Activated CD4-positive, alpha-beta memory T cell treated with anti-CD3 and anti-CD28 coated beads, Interleukin-2, amount 10 ng/mL, durations not matched to agents 7 days and 5 days (primary cell): ENCODE measurements at regions not wholly inside any gene's neighbourhood (a gene's known extent, or its start where the extent isn't known, plus 50 kb on each side); places are given as distances from the start of the nearest gene placed in this dataset.

Experiments used
- CTCF ChIA-PET: fragments of 350-600 bp; sonication (Branson Sonifier 250); formaldehyde crosslinking; loops from one replicate; lab custom pipeline; 2021; ENCODE audit warnings: antibody characterized with exemption, inconsistent platforms; lab: Charles Lee
- POLR2A ChIA-PET: fragments of 350-600 bp; sonication (Branson Sonifier 250); formaldehyde crosslinking; loops from one replicate; lab custom pipeline; 2021; ENCODE audit warnings: antibody characterized with exemption; lab: Charles Lee
- DNase-seq: peaks from one replicate; pipeline ENCODE4 v3.0.0-alpha.2; 2020
- H3K27ac Mint-ChIP-seq: one replicate; pipeline ENCODE4 v1.8.0; 2021; ENCODE audit warnings: mild to moderate bottlenecking, mixed read lengths
- H3K27me3 Mint-ChIP-seq: one replicate; pipeline ENCODE4 v1.8.0; 2021; ENCODE audit warnings: mixed read lengths
- H3K36me3 Mint-ChIP-seq: one replicate; pipeline ENCODE4 v1.8.0; 2021; ENCODE audit warnings: low read depth, mixed read lengths
- H3K4me1 Mint-ChIP-seq: one replicate; pipeline ENCODE4 v1.8.0; 2021; ENCODE audit warnings: mixed read lengths
- H3K4me3 Mint-ChIP-seq: one replicate; pipeline ENCODE4 v1.8.0; 2021; ENCODE audit warnings: mild to moderate bottlenecking, mixed read lengths
- H3K9me3 Mint-ChIP-seq: one replicate; pipeline ENCODE4 v1.8.0; 2021; ENCODE audit warnings: mixed read lengths

- H3K27ac Mint-ChIP-seq = no peak overlapping the region
- no peak overlapping the region for H3K4me3 Mint-ChIP-seq
- no peaks in the 10 kb centered on the region for H3K36me3 Mint-ChIP-seq
- no peak for DNase-seq
- peaks cover 2% of the 10 kb centered on the region for H3K27me3 Mint-ChIP-seq
- ChIA-PET POLR2A (no interaction called here), CTCF (no interaction called here)
- H3K4me1 Mint-ChIP-seq = peaks cover 2% of the 10 kb centered on the region
- no peaks in the 10 kb centered on the region for H3K9me3 Mint-ChIP-seq
Observed at GRCh38 chr10:124182088-124182541, 88.7 kb upstream of the CHST15 start.

- DNase-seq = no peak
Observed at GRCh38 chr10:124181656-124182055, 88.3 kb upstream of the CHST15 start.

DNA sequence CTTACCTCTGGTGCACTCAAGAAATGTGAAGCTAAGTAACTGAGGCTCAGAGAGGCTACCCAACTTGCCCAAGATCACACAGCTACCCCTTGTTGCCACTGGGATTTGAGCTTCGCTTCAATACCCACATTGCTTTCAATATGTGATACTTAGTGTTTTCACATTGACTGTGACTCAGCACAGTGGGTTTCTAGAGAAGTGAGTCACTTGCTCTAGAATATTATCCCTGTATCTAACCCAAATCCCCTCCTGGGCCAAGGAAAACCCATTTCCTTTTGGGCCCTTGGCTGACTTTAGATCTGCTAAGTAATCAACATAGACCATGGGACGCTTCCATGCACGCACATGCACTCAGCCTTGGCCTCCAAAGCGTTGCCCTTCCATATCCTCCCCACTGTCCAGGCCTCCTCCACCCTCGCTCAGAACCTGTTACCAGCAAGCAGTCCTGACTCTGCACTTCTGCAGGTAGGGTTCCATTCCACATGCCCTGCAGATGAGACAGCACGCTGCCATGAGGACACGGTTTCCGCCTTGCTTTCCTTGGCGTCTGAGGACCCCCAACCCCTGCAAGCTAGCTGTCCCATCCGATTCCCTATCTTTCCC lies 87.7 kb upstream of the CHST15 start:
- CTCF ChIA-PET = no interaction called here
- peaks cover 4% of the 10 kb centered on the region for H3K4me1 Mint-ChIP-seq
- POLR2A ChIA-PET = no interaction called here
- peaks cover 5% of the 10 kb centered on the region for H3K27me3 Mint-ChIP-seq
- H3K4me3 Mint-ChIP-seq = no peak overlapping the region
- no peak overlapping the region for H3K27ac Mint-ChIP-seq
- DNase-seq = peak; percentile 14
- H3K36me3 Mint-ChIP-seq = no peaks in the 10 kb centered on the region
- H3K9me3 Mint-ChIP-seq = no peaks in the 10 kb centered on the region

More at GRCh38 chr10:124181656-124182055, 88.3 kb upstream of the CHST15 start:
- Mint-ChIP-seq H3K4me1 (peaks cover 2% of the 10 kb centered on the region), H3K4me3 (no peak overlapping the region), H3K36me3 (no peaks in the 10 kb centered on the region), H3K27ac (no peak overlapping the region), H3K9me3 (no peaks in the 10 kb centered on the region), H3K27me3 (peaks cover 4% of the 10 kb centered on the region)
- CTCF ChIA-PET = no interaction called here
- POLR2A ChIA-PET = no interaction called here

DNA sequence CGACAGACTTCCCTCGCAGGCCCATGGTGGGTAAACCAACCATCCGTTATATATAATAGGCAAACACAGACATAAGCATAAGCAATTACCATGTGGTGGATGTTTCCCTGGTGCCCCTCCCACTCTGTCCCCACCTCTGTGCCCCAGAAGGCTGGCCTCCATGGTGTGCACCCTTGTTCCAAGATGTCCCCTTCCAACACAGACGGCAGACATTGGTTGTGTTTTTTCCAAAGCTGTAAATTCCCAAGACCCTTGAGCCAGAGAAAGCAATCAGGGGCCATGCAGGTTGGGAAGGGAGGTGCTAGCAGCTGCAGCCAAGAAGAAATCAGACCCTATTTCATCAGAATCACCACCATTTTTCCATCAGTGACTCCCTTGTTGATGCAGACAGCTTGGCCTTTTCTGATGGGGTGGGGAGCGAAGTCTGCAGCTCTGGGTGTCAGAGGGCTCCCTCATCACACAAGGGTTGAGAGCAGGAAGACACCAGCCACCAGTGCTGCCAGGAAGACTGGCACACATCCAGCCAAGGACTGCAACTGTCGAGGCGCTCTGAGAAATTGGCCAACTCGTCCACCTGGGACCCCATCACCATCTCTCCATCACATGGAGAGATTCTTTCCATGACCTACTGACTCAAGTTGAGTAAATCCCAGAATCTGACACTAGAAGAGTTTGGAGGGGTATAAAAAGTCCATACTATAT lies 86.8 kb upstream of the CHST15 start:
- peaks cover 9% of the 10 kb centered on the region for H3K27me3 Mint-ChIP-seq
- H3K4me1 Mint-ChIP-seq = peaks cover 7% of the 10 kb centered on the region
- CTCF ChIA-PET = no interaction called here
- no peaks in the 10 kb centered on the region for H3K9me3 Mint-ChIP-seq
- POLR2A ChIA-PET = no interaction called here
- H3K4me3 Mint-ChIP-seq = no peak overlapping the region
- H3K36me3 Mint-ChIP-seq = no peaks in the 10 kb centered on the region
- H3K27ac Mint-ChIP-seq = no peak overlapping the region
- DNase-seq = no peak

- Mint-ChIP-seq H3K36me3 (no peaks in the 10 kb centered on the region), H3K4me1 (peaks cover 7% of the 10 kb centered on the region), H3K4me3 (no peak overlapping the region), H3K9me3 (no peaks in the 10 kb centered on the region), H3K27ac (no peak overlapping the region), H3K27me3 (peaks cover 9% of the 10 kb centered on the region)
- DNase-seq = no peak
- ChIA-PET POLR2A (no interaction called here), CTCF (no interaction called here)
Observed at GRCh38 chr10:124179308-124180043, 86.1 kb upstream of the CHST15 start.

GRCh38 chr10:124177180-124177518 lies 83.8 kb upstream of the CHST15 start:
- no peak for DNase-seq
- ChIA-PET POLR2A (no interaction called here), CTCF (no interaction called here)
- Mint-ChIP-seq H3K27ac (no peak overlapping the region), H3K4me3 (no peak overlapping the region), H3K4me1 (peaks cover 7% of the 10 kb centered on the region), H3K9me3 (no peaks in the 10 kb centered on the region), H3K27me3 (peaks cover 9% of the 10 kb centered on the region), H3K36me3 (no peaks in the 10 kb centered on the region)

DNA sequence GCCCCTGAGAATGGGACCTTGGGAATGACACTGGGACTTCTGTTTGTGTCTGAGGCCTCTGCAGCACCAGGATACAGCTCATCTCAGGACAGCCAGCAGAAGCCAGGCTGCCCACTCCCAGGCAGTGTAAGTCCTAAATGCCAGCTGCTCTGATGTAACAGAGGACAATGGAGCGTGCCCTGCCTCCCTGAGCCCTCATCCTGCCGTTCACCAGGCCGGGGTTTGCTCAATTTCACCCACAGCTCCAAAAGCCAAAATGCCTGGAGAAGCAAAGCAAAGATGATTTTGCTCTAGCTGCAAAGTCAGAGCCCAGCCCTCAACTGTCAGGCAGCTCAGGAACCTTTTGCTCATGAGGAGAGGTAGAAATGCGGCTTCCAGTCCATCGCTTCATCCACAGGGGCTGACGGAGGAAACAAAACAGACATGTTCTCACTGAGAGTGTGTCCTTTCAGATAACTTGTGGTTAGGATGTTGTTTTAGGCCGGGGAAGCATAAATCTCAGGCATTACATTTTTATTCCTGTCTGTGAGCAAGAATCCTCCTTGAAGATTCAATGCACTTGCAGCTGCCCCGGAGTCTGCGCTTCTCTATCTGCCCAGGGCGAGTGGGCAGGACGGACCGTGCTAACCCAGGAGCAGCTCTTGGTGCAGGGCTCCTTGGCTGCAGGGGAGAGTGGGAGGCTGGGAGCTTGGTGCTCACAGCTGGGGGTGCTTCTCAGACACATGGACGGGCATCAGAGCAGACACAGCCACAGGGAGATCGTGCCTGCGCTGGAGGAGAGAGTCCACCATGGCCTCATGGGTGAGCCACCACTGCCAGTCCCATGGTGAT lies 83.2 kb upstream of the CHST15 start:
- CTCF ChIA-PET = no interaction called here
- DNase-seq = peak; percentile 9
- H3K9me3 Mint-ChIP-seq = no peaks in the 10 kb centered on the region

DNA sequence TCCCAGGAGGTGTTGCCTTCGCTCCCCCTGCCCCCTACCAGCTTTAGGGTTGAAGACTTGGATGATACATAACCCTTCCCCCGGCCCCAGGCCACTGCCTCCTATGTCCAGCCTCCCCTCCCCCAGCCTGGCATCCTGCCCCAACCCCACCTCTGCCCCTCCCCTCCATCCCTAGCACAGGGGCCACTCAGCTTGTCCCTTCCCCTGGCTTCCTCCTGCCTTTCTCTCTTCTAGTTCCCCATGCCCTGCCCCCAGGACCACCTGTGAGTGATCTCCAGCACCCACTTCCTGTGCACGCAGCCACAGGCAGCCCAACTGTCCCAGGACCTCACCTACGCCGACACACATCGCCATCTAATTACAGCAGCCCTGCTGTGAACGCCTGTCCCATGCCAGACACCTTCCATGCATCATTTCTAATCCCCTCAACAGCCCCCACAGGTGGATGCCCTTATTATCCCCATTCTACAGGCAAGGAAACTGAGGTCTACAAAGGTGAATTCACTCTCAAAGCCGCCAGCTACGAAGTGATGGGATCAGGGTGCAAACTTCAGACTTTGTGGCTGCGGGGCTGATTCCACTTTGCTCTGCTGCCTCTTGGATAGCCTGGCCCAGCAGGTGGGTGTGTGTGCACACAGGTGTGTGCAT lies 82.4 kb upstream of the CHST15 start:
- peak; percentile 9 for DNase-seq

More for the DNA sequence above, 83.2 kb upstream of the CHST15 start:
- POLR2A ChIA-PET = no interaction called here
- Mint-ChIP-seq H3K27me3 (peaks cover 9% of the 10 kb centered on the region), H3K36me3 (no peaks in the 10 kb centered on the region), H3K4me1 (peaks cover 7% of the 10 kb centered on the region), H3K4me3 (no peak overlapping the region), H3K27ac (no peak overlapping the region)

GRCh38 chr10:124174673-124175645 lies 81.6 kb upstream of the CHST15 start:
- peaks cover 5% of the 10 kb centered on the region for H3K4me1 Mint-ChIP-seq
- no peaks in the 10 kb centered on the region for H3K9me3 Mint-ChIP-seq
- ChIA-PET CTCF (no interaction called here), POLR2A (no interaction called here)
- peaks cover 9% of the 10 kb centered on the region for H3K27me3 Mint-ChIP-seq
- DNase-seq = peak; percentile 7
- no peak overlapping the region for H3K27ac Mint-ChIP-seq
- H3K36me3 Mint-ChIP-seq = no peaks in the 10 kb centered on the region
- no peak overlapping the region for H3K4me3 Mint-ChIP-seq

More for the DNA sequence above, 82.4 kb upstream of the CHST15 start:
- Mint-ChIP-seq H3K4me3 (no peak overlapping the region), H3K27me3 (peaks cover 9% of the 10 kb centered on the region), H3K9me3 (no peaks in the 10 kb centered on the region), H3K36me3 (no peaks in the 10 kb centered on the region), H3K27ac (no peak overlapping the region), H3K4me1 (peaks cover 7% of the 10 kb centered on the region)
- ChIA-PET POLR2A (no interaction called here), CTCF (no interaction called here)

DNA sequence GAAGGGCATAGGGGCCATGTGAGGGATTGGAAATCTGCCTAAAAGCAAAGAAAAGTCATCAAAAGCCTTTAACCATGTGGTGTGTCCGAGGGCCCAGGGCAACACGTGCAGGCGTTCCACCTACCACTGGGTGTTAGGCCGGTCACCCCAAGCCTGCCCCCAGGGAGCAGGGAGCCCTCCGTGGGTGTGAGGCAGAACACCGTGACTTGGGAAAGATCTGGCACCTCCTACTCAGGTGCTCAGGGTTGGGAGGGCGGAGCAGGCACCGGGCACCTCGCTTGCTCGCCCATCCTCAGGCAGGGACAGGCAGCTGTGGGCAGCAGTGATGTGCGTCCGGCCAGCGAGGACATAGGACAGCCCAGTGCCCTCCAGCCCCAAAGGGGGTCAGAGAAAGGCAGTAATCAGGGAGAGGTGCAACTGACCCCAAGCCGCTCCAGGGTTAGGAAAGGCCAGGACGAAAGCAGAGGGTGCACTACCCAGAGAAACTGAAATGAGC lies 80.7 kb upstream of the CHST15 start:
- no peak for DNase-seq
- no peak overlapping the region for H3K4me3 Mint-ChIP-seq
- no peaks in the 10 kb centered on the region for H3K36me3 Mint-ChIP-seq
- H3K9me3 Mint-ChIP-seq = no peaks in the 10 kb centered on the region
- ChIA-PET CTCF (no interaction called here), POLR2A (no interaction called here)
- H3K27me3 Mint-ChIP-seq = peaks cover 9% of the 10 kb centered on the region
- peaks cover 5% of the 10 kb centered on the region for H3K4me1 Mint-ChIP-seq
- H3K27ac Mint-ChIP-seq = no peak overlapping the region

- H3K4me1 Mint-ChIP-seq = peaks cover 5% of the 10 kb centered on the region
- H3K27ac Mint-ChIP-seq = no peak overlapping the region
- POLR2A ChIA-PET = no interaction called here
- CTCF ChIA-PET = no interaction called here
- H3K9me3 Mint-ChIP-seq = no peaks in the 10 kb centered on the region
- peaks cover 9% of the 10 kb centered on the region for H3K27me3 Mint-ChIP-seq
- no peaks in the 10 kb centered on the region for H3K36me3 Mint-ChIP-seq
- DNase-seq = no peak
- no peak overlapping the region for H3K4me3 Mint-ChIP-seq
Observed at GRCh38 chr10:124173298-124173900, 80.0 kb upstream of the CHST15 start.
